ENCODE measurements at regions not wholly inside any gene's neighbourhood (a gene's known extent, or its start where the extent isn't known, plus 50 kb on each side); places are given as distances from the start of the nearest gene placed in this dataset.

DNA sequence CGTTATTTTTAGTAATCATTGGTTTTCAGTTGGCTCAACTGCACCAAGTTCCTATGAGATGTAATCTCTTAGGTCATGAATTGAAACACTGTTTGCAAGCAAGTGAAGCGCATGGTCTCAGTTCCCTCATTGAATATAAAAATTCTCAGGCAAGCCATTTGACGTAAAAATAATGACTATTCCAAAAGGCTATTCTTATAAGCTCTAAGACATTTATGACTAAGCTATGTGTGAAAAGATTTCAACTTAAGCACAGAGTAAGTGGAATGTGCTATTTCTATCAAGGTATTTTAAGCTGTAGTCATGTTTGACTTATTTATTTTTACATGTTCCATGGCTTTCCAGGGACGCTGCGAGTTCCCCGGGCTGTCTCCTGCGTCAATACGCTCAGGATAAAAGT lies 248.5 kb downstream of the THBS2 start:
- H3K4me3 ChIP-seq (IDR thresholded peaks at IDR 0.05; ENCODE audit: insufficient read depth, low read depth, low read length), result no peak overlapping the region
- TF ChIP-seq, protein P1, sequence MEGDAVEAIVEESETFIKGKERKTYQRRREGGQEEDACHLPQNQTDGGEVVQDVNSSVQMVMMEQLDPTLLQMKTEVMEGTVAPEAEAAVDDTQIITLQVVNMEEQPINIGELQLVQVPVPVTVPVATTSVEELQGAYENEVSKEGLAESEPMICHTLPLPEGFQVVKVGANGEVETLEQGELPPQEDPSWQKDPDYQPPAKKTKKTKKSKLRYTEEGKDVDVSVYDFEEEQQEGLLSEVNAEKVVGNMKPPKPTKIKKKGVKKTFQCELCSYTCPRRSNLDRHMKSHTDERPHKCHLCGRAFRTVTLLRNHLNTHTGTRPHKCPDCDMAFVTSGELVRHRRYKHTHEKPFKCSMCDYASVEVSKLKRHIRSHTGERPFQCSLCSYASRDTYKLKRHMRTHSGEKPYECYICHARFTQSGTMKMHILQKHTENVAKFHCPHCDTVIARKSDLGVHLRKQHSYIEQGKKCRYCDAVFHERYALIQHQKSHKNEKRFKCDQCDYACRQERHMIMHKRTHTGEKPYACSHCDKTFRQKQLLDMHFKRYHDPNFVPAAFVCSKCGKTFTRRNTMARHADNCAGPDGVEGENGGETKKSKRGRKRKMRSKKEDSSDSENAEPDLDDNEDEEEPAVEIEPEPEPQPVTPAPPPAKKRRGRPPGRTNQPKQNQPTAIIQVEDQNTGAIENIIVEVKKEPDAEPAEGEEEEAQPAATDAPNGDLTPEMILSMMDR (conservative IDR thresholded peaks at IDR 0.05; ENCODE audit: low read depth, low read length), result no peak
- H3K4me2 ChIP-seq, result no peak overlapping the region
- no peak overlapping the region for H3K27ac ChIP-seq
- H3K79me2 ChIP-seq (ENCODE audit: insufficient read depth, low read depth), result no peaks in the 10 kb centered on the region
- no peaks in the 10 kb centered on the region for H3K4me1 ChIP-seq (ENCODE audit: low read depth, poor library complexity, severe bottlenecking)
- no peaks in the 10 kb centered on the region for H4K20me1 ChIP-seq (ENCODE audit: insufficient read depth)
- H3K36me3 ChIP-seq (ENCODE audit: insufficient read depth), result no peaks in the 10 kb centered on the region
- no peaks in the 10 kb centered on the region for H3K27me3 ChIP-seq (ENCODE audit: insufficient read depth, low read depth)
- H3K9ac ChIP-seq, result no peak overlapping the region
- H2AFZ ChIP-seq (ENCODE audit: low read depth), result no peak overlapping the region

DNA sequence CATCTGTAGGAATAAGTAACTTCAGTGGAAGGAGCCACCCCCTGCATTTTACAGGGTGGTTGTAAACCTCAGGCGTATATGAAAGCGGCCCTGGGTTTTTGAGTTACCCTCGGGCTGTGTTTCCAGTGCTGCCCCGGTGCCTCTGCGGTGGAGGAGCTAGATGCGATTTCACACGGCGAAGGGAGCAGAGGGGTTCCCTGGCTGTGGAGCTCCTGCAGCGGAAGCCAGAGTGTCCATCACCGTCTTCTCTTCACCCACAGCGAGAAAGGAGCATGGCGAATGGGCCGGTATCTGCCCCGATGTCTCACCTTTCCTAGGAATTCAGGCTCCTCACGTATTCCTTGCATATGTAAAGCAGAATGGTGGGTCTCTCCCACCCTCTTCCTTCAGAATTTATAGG lies 253.6 kb downstream of the THBS2 start:
- Histone ChIP-seq H3K27me3 (ENCODE audit: insufficient read depth, low read depth) (no peaks in the 10 kb centered on the region), H2AFZ (ENCODE audit: low read depth) (no peak overlapping the region), H3K79me2 (ENCODE audit: insufficient read depth, low read depth) (no peaks in the 10 kb centered on the region), H3K36me3 (ENCODE audit: insufficient read depth) (no peaks in the 10 kb centered on the region), H3K27ac (no peak overlapping the region), H3K4me1 (ENCODE audit: low read depth, poor library complexity, severe bottlenecking) (no peaks in the 10 kb centered on the region), H3K4me3 (IDR thresholded peaks at IDR 0.05; ENCODE audit: insufficient read depth, low read depth, low read length) (no peak overlapping the region), H3K9ac (no peak overlapping the region), H4K20me1 (ENCODE audit: insufficient read depth) (no peaks in the 10 kb centered on the region), H3K4me2 (no peak overlapping the region)
- TF ChIP-seq, protein P1 (conservative IDR thresholded peaks at IDR 0.05; ENCODE audit: low read depth, low read length), result no peak

DNA sequence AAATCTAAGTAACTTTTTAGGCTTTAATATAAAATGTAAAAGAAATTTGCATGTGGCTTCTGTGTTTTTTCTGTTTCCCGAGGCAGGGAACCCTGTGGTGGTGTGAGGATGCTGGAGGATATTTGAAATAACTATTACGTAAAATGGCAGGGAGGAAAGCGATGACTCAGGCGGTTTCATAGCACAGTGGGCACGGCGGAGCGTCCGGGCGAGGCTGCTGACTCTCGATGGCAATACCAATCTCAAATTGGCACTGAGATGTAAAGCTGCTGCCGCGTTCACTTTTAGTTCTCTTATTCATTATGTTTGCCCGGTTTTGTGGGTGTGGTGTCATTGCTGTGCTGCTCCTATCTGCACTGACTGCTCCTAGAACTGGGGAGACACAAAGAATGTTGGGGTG lies 254.3 kb downstream of the THBS2 start:
- no peaks in the 10 kb centered on the region for H3K27me3 ChIP-seq (ENCODE audit: insufficient read depth, low read depth)
- no peak overlapping the region for H3K9ac ChIP-seq
- no peaks in the 10 kb centered on the region for H3K79me2 ChIP-seq (ENCODE audit: insufficient read depth, low read depth)
- H3K4me3 ChIP-seq (IDR thresholded peaks at IDR 0.05; ENCODE audit: insufficient read depth, low read depth, low read length), result no peak overlapping the region
- no peak overlapping the region for H2AFZ ChIP-seq (ENCODE audit: low read depth)
- no peaks in the 10 kb centered on the region for H3K36me3 ChIP-seq (ENCODE audit: insufficient read depth)
- H3K4me1 ChIP-seq (ENCODE audit: low read depth, poor library complexity, severe bottlenecking), result no peaks in the 10 kb centered on the region
- no peak overlapping the region for H3K4me2 ChIP-seq
- H3K27ac ChIP-seq, result no peak overlapping the region
- H4K20me1 ChIP-seq (ENCODE audit: insufficient read depth), result no peaks in the 10 kb centered on the region
- TF ChIP-seq, protein P1 (conservative IDR thresholded peaks at IDR 0.05; ENCODE audit: low read depth, low read length), result no peak

DNA sequence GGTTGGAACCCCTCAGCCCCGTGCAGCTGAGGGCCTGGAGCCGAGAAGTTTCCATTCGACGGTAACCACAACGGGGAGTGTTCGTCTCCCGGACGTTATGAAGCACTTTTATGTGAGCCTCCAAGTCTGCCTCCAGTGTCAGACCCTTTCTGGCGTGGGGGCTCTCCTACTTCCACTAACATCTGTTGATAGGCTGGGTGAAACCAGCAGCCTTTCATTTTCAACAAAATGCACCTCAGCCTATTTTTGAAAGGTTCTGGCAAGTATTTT lies 257.4 kb downstream of the THBS2 start:
- TF ChIP-seq, protein P1 (conservative IDR thresholded peaks at IDR 0.05; ENCODE audit: low read depth, low read length), result no peak

More for the DNA sequence above, 257.4 kb downstream of the THBS2 start:
- H3K27me3 ChIP-seq (ENCODE audit: insufficient read depth, low read depth), result no peaks in the 10 kb centered on the region
- H2AFZ ChIP-seq (ENCODE audit: low read depth), result no peak overlapping the region
- no peak overlapping the region for H3K27ac ChIP-seq
- no peak overlapping the region for H3K9ac ChIP-seq
- no peak overlapping the region for H3K4me3 ChIP-seq (IDR thresholded peaks at IDR 0.05; ENCODE audit: insufficient read depth, low read depth, low read length)
- no peaks in the 10 kb centered on the region for H3K4me1 ChIP-seq (ENCODE audit: low read depth, poor library complexity, severe bottlenecking)
- H3K4me2 ChIP-seq, result no peak overlapping the region
- H3K79me2 ChIP-seq (ENCODE audit: insufficient read depth, low read depth), result no peaks in the 10 kb centered on the region
- no peaks in the 10 kb centered on the region for H3K36me3 ChIP-seq (ENCODE audit: insufficient read depth)
- no peaks in the 10 kb centered on the region for H4K20me1 ChIP-seq (ENCODE audit: insufficient read depth)
